GM12878 (cell line): ENCODE measurements at regions not wholly inside any gene's neighbourhood (a gene's known extent, or its start where the extent isn't known, plus 50 kb on each side); places are given as distances from the start of the nearest gene placed in this dataset.

ENCODE experiments used
- ATAC-seq: fragments of 200-7000 bp; cut with Tn5 transposase; 3 replicates; pipeline ENCODE4 v1.9.1; 2020; ENCODE audit warnings: mild to moderate bottlenecking, moderate library complexity
- BruUV-seq: library from RNA; stranded (reverse); fragments of 400-500 nt; replicated peaks from 2 replicates; lab custom pipeline; 2021; lab: Mats Ljungman, UMichigan
- CTCF ChIA-PET: fragments of 300-600 bp; sonication (Branson Sonifier 250); formaldehyde crosslinking; extraction: SDS; loops from one replicate; lab custom pipeline; 2021; ENCODE audit warnings: inconsistent platforms; lab: Yijun Ruan, JAX
- POLR2A ChIA-PET: fragments of 350-600 bp; formaldehyde crosslinking; extraction: SDS; loops from one replicate; lab custom pipeline; 2021; ENCODE audit warnings: inconsistent platforms; lab: Charles Lee
- RAD21 ChIA-PET: fragments of 300-600 bp; sonication (Branson Sonifier 250); formaldehyde crosslinking; loops from one replicate; lab custom pipeline; 2023; ENCODE audit warnings: antibody characterized with exemption; ENCODE audit not compliant: unreplicated experiment; lab: Charles Lee
- SMC1A ChIA-PET: fragments of 300-600 bp; sonication (Branson Sonifier 250); formaldehyde crosslinking; loops from one replicate; lab custom pipeline; 2023; ENCODE audit not compliant: unreplicated experiment, uncharacterized antibody; lab: Charles Lee
- DNase-seq: peaks from one replicate; pipeline ENCODE4 v3.0.0-alpha.2; 2011; ENCODE audit warnings: low read depth, low spot score
- FAIRE-seq: peaks from 3 replicates; lab custom pipeline; 2011; peaks lifted over from hg19 to GRCh38; lab: Jason Lieb, UNC
- H2AFZ ChIP-seq: 2 replicates; pipeline ENCODE4 v1.6.0; 2011; ENCODE audit warnings: low read depth, low read length, control low read depth; ENCODE audit not compliant: control insufficient read depth
- H3K27ac ChIP-seq: 2 replicates; pipeline ENCODE4 v1.5.1; 2011; ENCODE audit warnings: control low read depth; ENCODE audit not compliant: control insufficient read depth, insufficient read depth
- H3K27me3 ChIP-seq, 2 experiments: replicated peaks in 1 of 2; 2 replicates each; pipeline versions ENCODE4 v1.6.0 to v1.6.1; 2011; ENCODE audit warnings: low read length in 1 of 2; ENCODE audit not compliant: control insufficient read depth in 2 of 2, insufficient read depth in 2 of 2
- H3K36me3 ChIP-seq, 2 experiments: 2 replicates each; pipeline ENCODE4 v1.5.1; 2011; ENCODE audit warnings: low read length in 1 of 2; ENCODE audit not compliant: control insufficient read depth in 2 of 2, insufficient read depth in 2 of 2
- H3K4me1 ChIP-seq: 2 replicates; pipeline ENCODE4 v1.6.1; 2011; ENCODE audit warnings: mild to moderate bottlenecking, low read length, moderate library complexity, mixed read lengths; ENCODE audit not compliant: control insufficient read depth, insufficient read depth
- H3K4me2 ChIP-seq: 2 replicates; pipeline ENCODE4 v1.6.0; 2011; ENCODE audit warnings: control low read depth; ENCODE audit not compliant: control insufficient read depth, insufficient read depth
- H3K4me3 ChIP-seq: fragments of 200-600 bp; sonication (generic); 2 replicates; pipeline ENCODE4 v1.5.1; 2016
- H3K79me2 ChIP-seq: 2 replicates; pipeline ENCODE4 v1.6.0; 2011; ENCODE audit warnings: low read length; ENCODE audit not compliant: control insufficient read depth, insufficient read depth
- H3K9ac ChIP-seq: 2 replicates; pipeline ENCODE4 v1.8.0; 2011; ENCODE audit warnings: low read length, control low read depth, mixed read lengths; ENCODE audit not compliant: control insufficient read depth, insufficient read depth
- H3K9me3 ChIP-seq: replicated peaks from 3 replicates; pipeline ENCODE4 v1.5.1; 2011; ENCODE audit warnings: mild to moderate bottlenecking, low read length; ENCODE audit not compliant: control insufficient read depth, insufficient read depth
- H4K20me1 ChIP-seq: 2 replicates; pipeline ENCODE4 v1.6.0; 2011; ENCODE audit not compliant: control insufficient read depth, insufficient read depth
- BHLHE40 ChIP-seq, 2 experiments: fragments of 450-650 bp in 1 of 2; IDR thresholded peaks; 2 replicates each; pipeline ENCODE4 v1.6.1; 2011 to 2017; ENCODE audit warnings: low read depth in 2 of 2, borderline replicate concordance in 1 of 2, improper control_type of control experiment in 1 of 2, low read length in 1 of 2, mild to moderate bottlenecking in 1 of 2
- E4F1 ChIP-seq: fragments of 450-650 bp; IDR thresholded peaks from 2 replicates; pipeline ENCODE4 v1.6.1; 2018; ENCODE audit warnings: borderline replicate concordance, mild to moderate bottlenecking; ENCODE audit not compliant: partially characterized antibody
- MEF2B ChIP-seq: fragments of 450-650 bp; IDR thresholded peaks from 2 replicates; pipeline ENCODE4 v1.6.1; 2018; ENCODE audit warnings: mild to moderate bottlenecking, moderate library complexity; ENCODE audit not compliant: partially characterized antibody, poor library complexity, severe bottlenecking
- WGBS: methylation state at CpG from one replicate; pipeline ENCODE4 v1.1.6; 2016; ENCODE audit warnings: low lambda C conversion rate; ENCODE audit not compliant: insufficient replicate concordance, insufficient coverage; ENCODE audit errors: missing lambda C conversion rate; 5-methylcytosine and 5-hydroxymethylcytosine counted together
- in situ Hi-C: fragments of 300-500 bp; cut with MboI; formaldehyde crosslinking; loops from 9 replicates; pipeline ENCODE4 v1.14.3; 2018; ENCODE audit warnings: mixed read lengths
- intact Hi-C: fragments of 100-400 bp; cut with micrococcal nuclease; formaldehyde crosslinking; loops from one replicate; pipeline ENCODE4 v1.14.2; 2022; ENCODE audit not compliant: unreplicated experiment

GRCh38 chr14:75350505-75351060 is 72.0 kb downstream of the FOS start (continued):
- TF ChIP-seq E4F1: no peak

GRCh38 chr14:75359098-75359497 is 68.7 kb upstream of the JDP2 start:
- ATAC-seq: peak; percentile 16; the same call in 2 of the 3 replicates
- Histone ChIP-seq H3K36me3 (no peaks in the 10 kb centered on the region), H3K9me3 (no peaks in the 10 kb centered on the region), H3K27me3 (no peaks in the 10 kb centered on the region), H3K4me3 (no peak overlapping the region), H3K9ac (no peak overlapping the region), H3K27ac (no peak overlapping the region), H2AFZ (no peak overlapping the region), H4K20me1 (no peaks in the 10 kb centered on the region), H3K79me2 (no peaks in the 10 kb centered on the region), H3K4me1 (0 out of 2 replicates have a peak, but pooled peaks cover 2% of the 10 kb centered on the region), H3K4me2 (no peak overlapping the region)
- POLR2A ChIA-PET: interaction anchor here (0.6 kb wide), 1 partner anchor 43 kb away, joined by 4 read pairs; no protein-coding TSS in a partner anchor
- CTCF ChIA-PET: no interaction called here
- SMC1A ChIA-PET: interaction anchor here (1.4 to 1.8 kb wide), 3 partner anchors 16 to 95 kb away, joined by 3 to 7 read pairs (median 6); no protein-coding TSS in a partner anchor
- intact Hi-C loops (no loop called here), in situ Hi-C loops (no loop called here)
- TF ChIP-seq BHLHE40 (IDR thresholded peaks at IDR 0.05; ENCODE audit: borderline replicate concordance in 1 of 2, low read depth in 2 of 2, low read length in 1 of 2): no peak
- TF ChIP-seq MEF2B: peak; percentile 15
- DNase-seq: no peak
- BruUV-seq: no TSS peak
- WGBS: 90% methylated on average over 3 of the region's 3 CpGs
- FAIRE-seq: no peak
- RAD21 ChIA-PET: no interaction called here
